ENCODE measurements at regions not wholly inside any gene's neighbourhood (a gene's known extent, or its start where the extent isn't known, plus 50 kb on each side); places are given as distances from the start of the nearest gene placed in this dataset.
"Not testable (repeated sequence)": the region's sequence is repeated elsewhere in the genome, so short reads cannot be mapped to it uniquely, and the experiment has no call there.

- no peak for TF ChIP-seq CTCF (conservative IDR thresholded peaks at IDR 0.05; ENCODE audit: low read depth, low read length)
- no peak overlapping the region for H3K4me3 ChIP-seq (ENCODE audit: low read length)
- no peak for DNase-seq (ENCODE audit: low read depth)
Observed at GRCh38 chr13:102538938-102539337, 57.8 kb upstream of the TPP2 start.

- DNase-seq (ENCODE audit: low read depth): no peak
- no peak for TF ChIP-seq CTCF (conservative IDR thresholded peaks at IDR 0.05; ENCODE audit: low read depth, low read length)
- H3K4me3 ChIP-seq (ENCODE audit: low read length): no peak overlapping the region
Observed at GRCh38 chr13:102536695-102537485, 59.9 kb upstream of the TPP2 start.

- H3K4me3 ChIP-seq (ENCODE audit: low read length): no peak overlapping the region
- no peak for DNase-seq (ENCODE audit: low read depth)
- TF ChIP-seq CTCF (conservative IDR thresholded peaks at IDR 0.05; ENCODE audit: low read depth, low read length): no peak
Observed at GRCh38 chr13:102536196-102536595, 60.6 kb upstream of the TPP2 start.

- DNase-seq (ENCODE audit: low read depth): no peak
- TF ChIP-seq CTCF (conservative IDR thresholded peaks at IDR 0.05; ENCODE audit: low read depth, low read length): no peak
- no peak overlapping the region for H3K4me3 ChIP-seq (ENCODE audit: low read length)
Observed at GRCh38 chr13:102530751-102531150, 66.0 kb upstream of the TPP2 start.

DNA sequence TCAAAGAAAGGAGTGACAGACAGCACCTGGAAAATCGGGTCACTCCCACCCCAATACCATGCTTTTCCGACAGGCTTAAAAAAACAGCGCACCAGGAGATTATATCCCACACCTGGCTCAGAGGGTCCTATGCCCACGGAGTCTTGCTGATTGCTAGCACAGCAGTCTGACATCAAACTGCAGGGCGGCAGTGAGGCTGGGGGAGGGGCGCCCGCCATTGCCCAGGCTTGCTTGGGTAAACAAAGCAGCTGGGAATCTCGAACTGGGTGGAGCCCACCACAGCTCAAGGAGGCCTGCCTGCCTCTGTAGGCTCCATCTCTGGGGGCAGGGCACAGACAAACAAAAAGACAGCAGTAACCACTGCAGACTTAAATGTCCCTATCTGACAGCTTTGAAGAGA lies 74.5 kb upstream of the TPP2 start:
- not testable (repeated sequence) for DNase-seq (ENCODE audit: low read depth); H3K4me3 ChIP-seq (ENCODE audit: low read length)

- no peak for TF ChIP-seq CTCF (conservative IDR thresholded peaks at IDR 0.05; ENCODE audit: low read depth, low read length)
- DNase-seq (ENCODE audit: low read depth): peak; percentile 15
- no peak overlapping the region for H3K4me3 ChIP-seq (ENCODE audit: low read length)
Observed at GRCh38 chr13:102517959-102518358, 78.8 kb upstream of the TPP2 start.

GRCh38 chr13:102510072-102510471 lies 86.7 kb upstream of the TPP2 start:
- DNase-seq (ENCODE audit: low read depth): no peak
- H3K4me3 ChIP-seq (ENCODE audit: low read length): no peak overlapping the region
- no peak for TF ChIP-seq CTCF (conservative IDR thresholded peaks at IDR 0.05; ENCODE audit: low read depth, low read length)

Measured in retinal pigment epithelial cell (primary cell).